GM12878 (cell line): ENCODE measurements at regions not wholly inside any gene's neighbourhood (a gene's known extent, or its start where the extent isn't known, plus 50 kb on each side); places are given as distances from the start of the nearest gene placed in this dataset.

Source experiments
- ATAC-seq: fragments of 200-7000 bp; cut with Tn5 transposase; 3 replicates; pipeline ENCODE4 v1.9.1; 2020; ENCODE audit warnings: mild to moderate bottlenecking, moderate library complexity
- BruUV-seq: library from RNA; stranded (reverse); fragments of 400-500 nt; replicated peaks from 2 replicates; lab custom pipeline; 2021; lab: Mats Ljungman, UMichigan
- CTCF ChIA-PET: fragments of 300-600 bp; sonication (Branson Sonifier 250); formaldehyde crosslinking; extraction: SDS; loops from one replicate; lab custom pipeline; 2021; ENCODE audit warnings: inconsistent platforms; lab: Yijun Ruan, JAX
- POLR2A ChIA-PET: fragments of 350-600 bp; formaldehyde crosslinking; extraction: SDS; loops from one replicate; lab custom pipeline; 2021; ENCODE audit warnings: inconsistent platforms; lab: Charles Lee
- RAD21 ChIA-PET: fragments of 300-600 bp; sonication (Branson Sonifier 250); formaldehyde crosslinking; loops from one replicate; lab custom pipeline; 2023; ENCODE audit warnings: antibody characterized with exemption; ENCODE audit not compliant: unreplicated experiment; lab: Charles Lee
- SMC1A ChIA-PET: fragments of 300-600 bp; sonication (Branson Sonifier 250); formaldehyde crosslinking; loops from one replicate; lab custom pipeline; 2023; ENCODE audit not compliant: unreplicated experiment, uncharacterized antibody; lab: Charles Lee
- DNase-seq: peaks from one replicate; pipeline ENCODE4 v3.0.0-alpha.2; 2011; ENCODE audit warnings: low read depth, low spot score
- FAIRE-seq: peaks from 3 replicates; lab custom pipeline; 2011; peaks lifted over from hg19 to GRCh38; lab: Jason Lieb, UNC
- H2AFZ ChIP-seq: 2 replicates; pipeline ENCODE4 v1.6.0; 2011; ENCODE audit warnings: low read depth, low read length, control low read depth; ENCODE audit not compliant: control insufficient read depth
- H3K27ac ChIP-seq: 2 replicates; pipeline ENCODE4 v1.5.1; 2011; ENCODE audit warnings: control low read depth; ENCODE audit not compliant: control insufficient read depth, insufficient read depth
- H3K27me3 ChIP-seq, 2 experiments: replicated peaks in 1 of 2; 2 replicates each; pipeline versions ENCODE4 v1.6.0 to v1.6.1; 2011; ENCODE audit warnings: low read length in 1 of 2; ENCODE audit not compliant: control insufficient read depth in 2 of 2, insufficient read depth in 2 of 2
- H3K36me3 ChIP-seq, 2 experiments: 2 replicates each; pipeline ENCODE4 v1.5.1; 2011; ENCODE audit warnings: low read length in 1 of 2; ENCODE audit not compliant: control insufficient read depth in 2 of 2, insufficient read depth in 2 of 2
- H3K4me1 ChIP-seq: 2 replicates; pipeline ENCODE4 v1.6.1; 2011; ENCODE audit warnings: mild to moderate bottlenecking, low read length, moderate library complexity, mixed read lengths; ENCODE audit not compliant: control insufficient read depth, insufficient read depth
- H3K4me2 ChIP-seq: 2 replicates; pipeline ENCODE4 v1.6.0; 2011; ENCODE audit warnings: control low read depth; ENCODE audit not compliant: control insufficient read depth, insufficient read depth
- H3K4me3 ChIP-seq: fragments of 200-600 bp; sonication (generic); 2 replicates; pipeline ENCODE4 v1.5.1; 2016
- H3K79me2 ChIP-seq: 2 replicates; pipeline ENCODE4 v1.6.0; 2011; ENCODE audit warnings: low read length; ENCODE audit not compliant: control insufficient read depth, insufficient read depth
- H3K9ac ChIP-seq: 2 replicates; pipeline ENCODE4 v1.8.0; 2011; ENCODE audit warnings: low read length, control low read depth, mixed read lengths; ENCODE audit not compliant: control insufficient read depth, insufficient read depth
- H3K9me3 ChIP-seq: replicated peaks from 3 replicates; pipeline ENCODE4 v1.5.1; 2011; ENCODE audit warnings: mild to moderate bottlenecking, low read length; ENCODE audit not compliant: control insufficient read depth, insufficient read depth
- H4K20me1 ChIP-seq: 2 replicates; pipeline ENCODE4 v1.6.0; 2011; ENCODE audit not compliant: control insufficient read depth, insufficient read depth
- ATF7 ChIP-seq: fragments of 450-650 bp; IDR thresholded peaks from 2 replicates; pipeline ENCODE4 v1.6.1; 2016; ENCODE audit warnings: low read depth, mild to moderate bottlenecking
- BACH1 ChIP-seq: fragments of 450-650 bp; IDR thresholded peaks from 2 replicates; pipeline ENCODE4 v1.6.1; 2017; ENCODE audit warnings: mild to moderate bottlenecking, borderline replicate concordance
- IRF4 ChIP-seq: IDR thresholded peaks from 2 replicates; pipeline ENCODE4 v1.6.1; 2011; ENCODE audit warnings: low read depth, low read length
- MLLT1 ChIP-seq: fragments of 450-650 bp; IDR thresholded peaks from 2 replicates; pipeline ENCODE4 v1.6.1; 2016; ENCODE audit warnings: mild to moderate bottlenecking
- PAX5 ChIP-seq: IDR thresholded peaks from 2 replicates; pipeline ENCODE4 v1.6.1; 2011; ENCODE audit warnings: low read depth, low read length, borderline replicate concordance
- POU2F2 ChIP-seq: IDR thresholded peaks from 3 replicates; pipeline ENCODE4 v1.6.1; 2011; ENCODE audit warnings: low read depth, mild to moderate bottlenecking, low read length, borderline replicate concordance
- SIX5 ChIP-seq: IDR thresholded peaks from 2 replicates; pipeline ENCODE4 v1.6.1; 2011; ENCODE audit warnings: mild to moderate bottlenecking, low read depth, low read length, moderate library complexity; ENCODE audit not compliant: severe bottlenecking
- SRF ChIP-seq, 2 experiments: IDR thresholded peaks; 2 replicates each; pipeline ENCODE4 v1.6.1; 2011; ENCODE audit warnings: low read depth in 2 of 2, low read length in 2 of 2, mild to moderate bottlenecking in 1 of 2, moderate library complexity in 1 of 2
- STAT1 ChIP-seq: fragments of 450-650 bp; conservative IDR thresholded peaks from 2 replicates; pipeline ENCODE4 v1.6.1; 2014; ENCODE audit warnings: antibody characterized with exemption, mild to moderate bottlenecking
- ZNF274 ChIP-seq: IDR thresholded peaks from one replicate; pipeline ENCODE4 v1.8.0; 2011; ENCODE audit not compliant: insufficient read length, insufficient read depth
- WGBS: methylation state at CpG from one replicate; pipeline ENCODE4 v1.1.6; 2016; ENCODE audit warnings: low lambda C conversion rate; ENCODE audit not compliant: insufficient replicate concordance, insufficient coverage; ENCODE audit errors: missing lambda C conversion rate; 5-methylcytosine and 5-hydroxymethylcytosine counted together
- in situ Hi-C: fragments of 300-500 bp; cut with MboI; formaldehyde crosslinking; loops from 9 replicates; pipeline ENCODE4 v1.14.3; 2018; ENCODE audit warnings: mixed read lengths
- intact Hi-C: fragments of 100-400 bp; cut with micrococcal nuclease; formaldehyde crosslinking; loops from one replicate; pipeline ENCODE4 v1.14.2; 2022; ENCODE audit not compliant: unreplicated experiment
- TF ChIP-seq, protein P1 (sequence below): fragments of 450-650 bp; IDR thresholded peaks from 2 replicates; pipeline ENCODE4 v1.6.1; 2017; ENCODE audit warnings: antibody characterized with exemption, mild to moderate bottlenecking, moderate library complexity
- TF ChIP-seq, protein P2 (sequence below): fragments of 450-650 bp; IDR thresholded peaks from 2 replicates; pipeline ENCODE4 v1.6.1; 2017; ENCODE audit warnings: mild to moderate bottlenecking, moderate library complexity
- TF ChIP-seq, protein P3 (sequence below): fragments of 450-650 bp; IDR thresholded peaks from 2 replicates; pipeline ENCODE4 v1.6.1; 2016; ENCODE audit warnings: mild to moderate bottlenecking

GRCh38 chr16:51416926-51417325 lies 265.9 kb upstream of the SALL1 start:
- Histone ChIP-seq H3K4me3 (no peak overlapping the region), H3K36me3 (no peaks in the 10 kb centered on the region), H3K9me3 (no peaks in the 10 kb centered on the region), H2AFZ (no peak overlapping the region), H3K79me2 (no peaks in the 10 kb centered on the region), H4K20me1 (no peaks in the 10 kb centered on the region), H3K9ac (no peak overlapping the region), H3K27ac (no peak overlapping the region), H3K27me3 (no peaks in the 10 kb centered on the region), H3K4me1 (no peaks in the 10 kb centered on the region), H3K4me2 (no peak overlapping the region)
- intact Hi-C loops: no loop called here
- ATAC-seq (no peak), DNase-seq (no peak), FAIRE-seq (no peak)
- ChIA-PET POLR2A (no interaction called here), CTCF (interaction anchor here (0.7 kb wide), 1 partner anchor 351 kb away, joined by 3 read pairs; no protein-coding TSS in a partner anchor), RAD21 (interaction anchor here (1.6 kb wide), 1 partner anchor 23 kb away, joined by 3 read pairs; no protein-coding TSS in a partner anchor), SMC1A (no interaction called here)
- WGBS: 53% methylated on average over 6 of the region's 6 CpGs
- in situ Hi-C loops: no loop called here
- no TSS peak for BruUV-seq
- no peak for TF ChIP-seq PAX5
- no peak for TF ChIP-seq BACH1
- no peak for TF ChIP-seq MLLT1
- no peak for TF ChIP-seq ZNF274
- TF ChIP-seq, protein P1, sequence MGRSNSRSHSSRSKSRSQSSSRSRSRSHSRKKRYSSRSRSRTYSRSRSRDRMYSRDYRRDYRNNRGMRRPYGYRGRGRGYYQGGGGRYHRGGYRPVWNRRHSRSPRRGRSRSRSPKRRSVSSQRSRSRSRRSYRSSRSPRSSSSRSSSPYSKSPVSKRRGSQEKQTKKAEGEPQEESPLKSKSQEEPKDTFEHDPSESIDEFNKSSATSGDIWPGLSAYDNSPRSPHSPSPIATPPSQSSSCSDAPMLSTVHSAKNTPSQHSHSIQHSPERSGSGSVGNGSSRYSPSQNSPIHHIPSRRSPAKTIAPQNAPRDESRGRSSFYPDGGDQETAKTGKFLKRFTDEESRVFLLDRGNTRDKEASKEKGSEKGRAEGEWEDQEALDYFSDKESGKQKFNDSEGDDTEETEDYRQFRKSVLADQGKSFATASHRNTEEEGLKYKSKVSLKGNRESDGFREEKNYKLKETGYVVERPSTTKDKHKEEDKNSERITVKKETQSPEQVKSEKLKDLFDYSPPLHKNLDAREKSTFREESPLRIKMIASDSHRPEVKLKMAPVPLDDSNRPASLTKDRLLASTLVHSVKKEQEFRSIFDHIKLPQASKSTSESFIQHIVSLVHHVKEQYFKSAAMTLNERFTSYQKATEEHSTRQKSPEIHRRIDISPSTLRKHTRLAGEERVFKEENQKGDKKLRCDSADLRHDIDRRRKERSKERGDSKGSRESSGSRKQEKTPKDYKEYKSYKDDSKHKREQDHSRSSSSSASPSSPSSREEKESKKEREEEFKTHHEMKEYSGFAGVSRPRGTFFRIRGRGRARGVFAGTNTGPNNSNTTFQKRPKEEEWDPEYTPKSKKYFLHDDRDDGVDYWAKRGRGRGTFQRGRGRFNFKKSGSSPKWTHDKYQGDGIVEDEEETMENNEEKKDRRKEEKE: no peak
- TF ChIP-seq, protein P2, sequence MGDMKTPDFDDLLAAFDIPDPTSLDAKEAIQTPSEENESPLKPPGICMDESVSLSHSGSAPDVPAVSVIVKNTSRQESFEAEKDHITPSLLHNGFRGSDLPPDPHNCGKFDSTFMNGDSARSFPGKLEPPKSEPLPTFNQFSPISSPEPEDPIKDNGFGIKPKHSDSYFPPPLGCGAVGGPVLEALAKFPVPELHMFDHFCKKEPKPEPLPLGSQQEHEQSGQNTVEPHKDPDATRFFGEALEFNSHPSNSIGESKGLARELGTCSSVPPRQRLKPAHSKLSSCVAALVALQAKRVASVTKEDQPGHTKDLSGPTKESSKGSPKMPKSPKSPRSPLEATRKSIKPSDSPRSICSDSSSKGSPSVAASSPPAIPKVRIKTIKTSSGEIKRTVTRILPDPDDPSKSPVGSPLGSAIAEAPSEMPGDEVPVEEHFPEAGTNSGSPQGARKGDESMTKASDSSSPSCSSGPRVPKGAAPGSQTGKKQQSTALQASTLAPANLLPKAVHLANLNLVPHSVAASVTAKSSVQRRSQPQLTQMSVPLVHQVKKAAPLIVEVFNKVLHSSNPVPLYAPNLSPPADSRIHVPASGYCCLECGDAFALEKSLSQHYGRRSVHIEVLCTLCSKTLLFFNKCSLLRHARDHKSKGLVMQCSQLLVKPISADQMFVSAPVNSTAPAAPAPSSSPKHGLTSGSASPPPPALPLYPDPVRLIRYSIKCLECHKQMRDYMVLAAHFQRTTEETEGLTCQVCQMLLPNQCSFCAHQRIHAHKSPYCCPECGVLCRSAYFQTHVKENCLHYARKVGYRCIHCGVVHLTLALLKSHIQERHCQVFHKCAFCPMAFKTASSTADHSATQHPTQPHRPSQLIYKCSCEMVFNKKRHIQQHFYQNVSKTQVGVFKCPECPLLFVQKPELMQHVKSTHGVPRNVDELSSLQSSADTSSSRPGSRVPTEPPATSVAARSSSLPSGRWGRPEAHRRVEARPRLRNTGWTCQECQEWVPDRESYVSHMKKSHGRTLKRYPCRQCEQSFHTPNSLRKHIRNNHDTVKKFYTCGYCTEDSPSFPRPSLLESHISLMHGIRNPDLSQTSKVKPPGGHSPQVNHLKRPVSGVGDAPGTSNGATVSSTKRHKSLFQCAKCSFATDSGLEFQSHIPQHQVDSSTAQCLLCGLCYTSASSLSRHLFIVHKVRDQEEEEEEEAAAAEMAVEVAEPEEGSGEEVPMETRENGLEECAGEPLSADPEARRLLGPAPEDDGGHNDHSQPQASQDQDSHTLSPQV: no peak
- no peak for TF ChIP-seq ATF7
- TF ChIP-seq POU2F2: no peak
- TF ChIP-seq, protein P3, sequence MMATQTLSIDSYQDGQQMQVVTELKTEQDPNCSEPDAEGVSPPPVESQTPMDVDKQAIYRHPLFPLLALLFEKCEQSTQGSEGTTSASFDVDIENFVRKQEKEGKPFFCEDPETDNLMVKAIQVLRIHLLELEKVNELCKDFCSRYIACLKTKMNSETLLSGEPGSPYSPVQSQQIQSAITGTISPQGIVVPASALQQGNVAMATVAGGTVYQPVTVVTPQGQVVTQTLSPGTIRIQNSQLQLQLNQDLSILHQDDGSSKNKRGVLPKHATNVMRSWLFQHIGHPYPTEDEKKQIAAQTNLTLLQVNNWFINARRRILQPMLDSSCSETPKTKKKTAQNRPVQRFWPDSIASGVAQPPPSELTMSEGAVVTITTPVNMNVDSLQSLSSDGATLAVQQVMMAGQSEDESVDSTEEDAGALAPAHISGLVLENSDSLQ: no peak
- TF ChIP-seq SIX5: no peak
- no peak for TF ChIP-seq STAT1
- no peak for TF ChIP-seq SRF (IDR thresholded peaks at IDR 0.05; ENCODE audit: low read depth in 2 of 2, low read length in 2 of 2)
- no peak for TF ChIP-seq IRF4
